ENCODE measurements at regions not wholly inside any gene's neighbourhood (a gene's known extent, or its start where the extent isn't known, plus 50 kb on each side); places are given as distances from the start of the nearest gene placed in this dataset.

DNA sequence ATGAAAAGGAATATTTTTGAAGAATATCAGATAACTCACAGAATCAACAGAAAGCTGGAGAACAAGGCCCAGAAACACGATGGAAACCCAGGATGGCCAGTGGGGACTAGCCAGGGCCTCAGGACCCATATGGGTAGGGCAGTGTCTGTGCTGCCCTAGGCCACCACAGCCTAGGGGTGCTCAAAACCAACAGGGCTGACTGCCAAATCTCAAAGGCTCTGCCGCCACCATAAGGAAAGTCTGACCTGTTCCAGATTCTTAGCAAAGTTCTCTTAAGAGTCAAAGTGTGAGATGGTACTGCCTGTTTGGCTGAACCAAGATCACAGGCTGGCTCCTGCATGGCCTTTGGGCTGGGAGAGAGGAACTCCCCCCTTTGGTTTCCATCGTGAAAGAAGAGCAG lies 164.7 kb upstream of the CTTNBP2NL start:
- H3K4me3 ChIP-seq (ENCODE audit: low read depth, low read length), result no peak overlapping the region
- no peak for DNase-seq (ENCODE audit: low read depth)
- TF ChIP-seq, protein P1, sequence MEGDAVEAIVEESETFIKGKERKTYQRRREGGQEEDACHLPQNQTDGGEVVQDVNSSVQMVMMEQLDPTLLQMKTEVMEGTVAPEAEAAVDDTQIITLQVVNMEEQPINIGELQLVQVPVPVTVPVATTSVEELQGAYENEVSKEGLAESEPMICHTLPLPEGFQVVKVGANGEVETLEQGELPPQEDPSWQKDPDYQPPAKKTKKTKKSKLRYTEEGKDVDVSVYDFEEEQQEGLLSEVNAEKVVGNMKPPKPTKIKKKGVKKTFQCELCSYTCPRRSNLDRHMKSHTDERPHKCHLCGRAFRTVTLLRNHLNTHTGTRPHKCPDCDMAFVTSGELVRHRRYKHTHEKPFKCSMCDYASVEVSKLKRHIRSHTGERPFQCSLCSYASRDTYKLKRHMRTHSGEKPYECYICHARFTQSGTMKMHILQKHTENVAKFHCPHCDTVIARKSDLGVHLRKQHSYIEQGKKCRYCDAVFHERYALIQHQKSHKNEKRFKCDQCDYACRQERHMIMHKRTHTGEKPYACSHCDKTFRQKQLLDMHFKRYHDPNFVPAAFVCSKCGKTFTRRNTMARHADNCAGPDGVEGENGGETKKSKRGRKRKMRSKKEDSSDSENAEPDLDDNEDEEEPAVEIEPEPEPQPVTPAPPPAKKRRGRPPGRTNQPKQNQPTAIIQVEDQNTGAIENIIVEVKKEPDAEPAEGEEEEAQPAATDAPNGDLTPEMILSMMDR (IDR thresholded peaks at IDR 0.05; ENCODE audit: insufficient read depth, low read depth, low read length), result no peak

DNA sequence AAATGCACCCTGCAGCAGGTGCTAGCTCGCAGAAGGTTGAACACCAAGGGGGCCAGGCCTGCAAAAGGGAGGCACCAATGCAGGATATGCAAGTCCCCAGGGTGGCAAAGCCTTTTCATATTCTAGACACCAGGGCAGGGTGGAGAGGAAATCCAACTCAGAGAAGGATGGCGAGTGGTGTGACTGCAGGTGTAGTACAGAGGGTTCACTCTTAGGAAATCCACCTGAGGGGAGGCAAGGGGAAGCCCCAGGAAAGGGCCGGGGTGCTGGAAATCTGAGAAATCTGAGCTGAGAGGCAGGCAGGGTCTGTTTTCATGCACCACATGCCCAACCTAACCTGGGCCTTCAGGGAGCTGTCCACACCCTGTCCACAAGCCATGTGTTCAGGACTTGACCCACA lies 163.2 kb upstream of the CTTNBP2NL start:
- DNase-seq (ENCODE audit: low read depth), result no peak
- TF ChIP-seq, protein P1 (IDR thresholded peaks at IDR 0.05; ENCODE audit: insufficient read depth, low read depth, low read length), result no peak

DNA sequence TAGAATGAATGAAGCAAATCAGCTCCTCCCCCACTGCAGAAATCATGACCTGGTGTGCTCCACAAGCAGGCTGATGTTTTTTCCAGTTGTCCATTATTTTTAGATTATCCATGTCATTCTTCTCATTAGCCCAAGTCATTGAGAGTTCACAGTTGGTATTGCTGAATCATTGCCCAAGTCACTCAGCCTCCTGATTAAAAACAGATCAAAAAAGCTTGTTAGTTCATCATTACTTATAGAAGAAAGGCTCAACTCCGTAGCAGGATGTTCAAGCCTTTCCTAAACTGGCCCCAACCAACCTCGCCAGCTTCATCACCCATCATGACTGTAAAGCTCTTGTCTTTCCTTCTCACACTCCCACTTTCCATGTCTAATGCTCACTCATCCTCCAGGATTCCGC lies 161.3 kb upstream of the CTTNBP2NL start:
- H3K4me3 ChIP-seq (ENCODE audit: low read depth, low read length), result no peak overlapping the region

More for the DNA sequence above, 163.2 kb upstream of the CTTNBP2NL start:
- no peak overlapping the region for H3K4me3 ChIP-seq (ENCODE audit: low read depth, low read length)

DNA sequence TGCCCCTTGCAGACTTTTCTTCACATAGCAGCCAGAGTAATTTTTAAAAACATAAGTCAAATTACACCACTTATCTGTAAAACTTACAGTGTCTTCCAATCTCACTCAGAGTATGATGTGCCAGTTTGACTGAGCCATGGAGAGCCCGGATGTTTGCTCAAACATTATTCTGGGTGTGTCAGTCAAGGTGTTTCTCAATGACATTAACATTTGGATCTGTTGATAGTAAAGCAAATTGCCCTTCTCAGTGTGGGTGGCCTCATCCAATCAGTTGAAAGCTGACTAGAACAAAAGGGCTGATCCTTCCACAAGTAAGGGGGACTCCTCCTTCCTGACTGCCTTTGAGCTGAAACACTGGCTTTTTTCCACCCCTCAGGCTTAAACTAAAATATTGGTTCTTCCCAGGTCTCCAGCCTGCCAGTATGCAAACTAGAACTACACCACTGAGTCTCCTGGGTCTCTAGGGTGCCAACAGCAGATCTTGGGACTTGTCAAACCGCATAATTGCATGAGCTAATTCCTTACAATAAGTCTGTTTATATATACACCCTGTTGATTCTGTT lies 157.9 kb upstream of the CTTNBP2NL start:
- no peak for DNase-seq (ENCODE audit: low read depth)
- TF ChIP-seq, protein P1 (IDR thresholded peaks at IDR 0.05; ENCODE audit: insufficient read depth, low read depth, low read length), result no peak
- no peak overlapping the region for H3K4me3 ChIP-seq (ENCODE audit: low read depth, low read length)

More for the DNA sequence above, 161.3 kb upstream of the CTTNBP2NL start:
- no peak for DNase-seq (ENCODE audit: low read depth)
- TF ChIP-seq, protein P1 (IDR thresholded peaks at IDR 0.05; ENCODE audit: insufficient read depth, low read depth, low read length), result no peak

DNA sequence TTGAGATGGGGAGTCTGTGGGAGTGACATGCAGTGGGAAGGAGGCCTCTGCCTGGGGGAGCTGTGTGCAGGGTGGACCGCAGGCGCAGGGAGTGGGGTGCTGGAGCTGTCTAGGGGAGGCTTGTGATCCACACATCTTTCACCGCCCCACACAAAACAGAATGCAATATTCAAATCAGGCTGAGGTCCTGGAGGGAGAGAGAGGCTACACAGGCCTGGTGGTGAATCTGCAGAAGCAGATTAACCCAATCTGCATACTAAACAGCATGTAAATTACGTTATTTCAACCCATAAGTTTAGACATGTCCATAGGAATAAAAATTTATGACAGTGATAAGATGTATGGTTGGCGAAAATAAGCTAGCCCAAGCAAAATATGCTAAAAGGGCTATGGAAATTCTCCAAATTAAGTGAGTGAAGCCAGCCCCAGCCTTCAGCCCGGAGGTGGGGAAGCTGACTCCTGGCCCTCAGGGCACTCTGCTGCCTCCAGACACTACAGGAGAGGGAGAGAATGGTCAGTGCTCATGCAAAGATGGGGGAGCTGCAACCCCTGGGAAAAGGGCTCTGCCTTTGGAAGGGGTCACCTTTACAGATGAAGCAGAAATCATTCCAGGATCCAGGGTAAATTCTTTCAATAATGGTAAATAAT lies 156.2 kb upstream of the CTTNBP2NL start:
- no peak overlapping the region for H3K4me3 ChIP-seq (ENCODE audit: low read depth, low read length)
- DNase-seq (ENCODE audit: low read depth), result no peak
- TF ChIP-seq, protein P1 (IDR thresholded peaks at IDR 0.05; ENCODE audit: insufficient read depth, low read depth, low read length), result no peak

DNA sequence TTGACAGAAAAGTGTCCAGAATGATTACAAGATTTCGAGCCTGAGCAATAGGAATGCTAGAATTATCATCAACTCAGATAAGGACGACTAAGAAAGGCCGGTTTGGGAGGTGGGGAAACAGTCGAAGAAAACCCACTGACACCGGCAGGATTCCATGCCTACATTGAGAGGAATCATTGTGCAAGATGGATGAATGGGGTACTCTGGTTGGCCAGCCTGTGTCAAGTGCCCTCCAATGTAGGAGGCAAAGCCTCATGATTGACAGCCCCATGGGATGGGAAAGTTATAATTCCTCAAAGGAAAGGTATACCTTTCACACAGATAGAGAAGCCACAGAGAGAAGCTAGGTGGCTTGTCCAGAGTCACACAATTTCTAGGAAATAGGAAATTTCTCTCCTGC lies 153.5 kb upstream of the CTTNBP2NL start:
- DNase-seq (ENCODE audit: low read depth), result no peak
- no peak overlapping the region for H3K4me3 ChIP-seq (ENCODE audit: low read depth, low read length)
- TF ChIP-seq, protein P1 (IDR thresholded peaks at IDR 0.05; ENCODE audit: insufficient read depth, low read depth, low read length), result no peak

DNA sequence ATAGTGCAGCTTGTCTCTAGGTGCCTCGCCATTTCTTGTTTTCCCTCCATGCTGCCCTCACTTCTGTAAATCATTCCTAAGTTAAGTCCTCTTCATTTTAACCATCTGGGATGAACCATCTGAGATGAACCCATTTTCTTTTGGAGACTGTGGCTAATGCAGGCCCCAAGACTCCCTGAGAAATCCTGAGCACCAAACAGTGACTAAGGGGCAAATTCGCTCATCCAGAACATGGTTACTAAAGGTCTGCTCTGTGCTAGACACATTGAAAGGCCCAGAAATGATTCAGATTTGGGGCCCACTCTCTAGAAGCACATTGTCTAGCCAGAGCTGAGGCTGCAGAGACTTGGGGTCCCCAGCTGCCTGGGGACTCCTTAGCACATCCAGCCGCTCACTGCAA lies 151.9 kb upstream of the CTTNBP2NL start:
- TF ChIP-seq, protein P1 (IDR thresholded peaks at IDR 0.05; ENCODE audit: insufficient read depth, low read depth, low read length), result no peak
- no peak for DNase-seq (ENCODE audit: low read depth)
- H3K4me3 ChIP-seq (ENCODE audit: low read depth, low read length), result no peak overlapping the region

Measured in fibroblast of villous mesenchyme (primary cell).